ENCODE measurements at regions not wholly inside any gene's neighbourhood (a gene's known extent, or its start where the extent isn't known, plus 50 kb on each side); places are given as distances from the start of the nearest gene placed in this dataset.

DNA sequence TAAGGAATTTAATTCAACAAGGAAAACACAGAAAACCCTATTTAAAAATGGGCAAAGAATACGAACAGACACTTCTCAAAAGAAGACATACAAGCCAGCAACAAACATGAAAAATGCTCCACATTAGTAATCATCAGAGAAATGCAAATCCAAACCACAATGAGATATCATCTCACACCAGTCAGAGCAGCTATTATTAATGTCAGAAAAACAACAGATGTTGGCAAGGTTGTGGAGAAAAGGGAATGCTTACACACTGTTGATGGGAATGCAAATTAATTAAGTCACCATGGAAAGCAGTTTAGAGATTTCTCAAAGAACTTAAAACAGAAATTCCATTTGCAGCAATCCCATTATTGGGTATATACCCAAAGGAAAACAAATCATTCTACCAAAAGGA, 55.2 kb downstream of the GCC1 start:
- no peak for DNase-seq (ENCODE audit: low spot score)

DNA sequence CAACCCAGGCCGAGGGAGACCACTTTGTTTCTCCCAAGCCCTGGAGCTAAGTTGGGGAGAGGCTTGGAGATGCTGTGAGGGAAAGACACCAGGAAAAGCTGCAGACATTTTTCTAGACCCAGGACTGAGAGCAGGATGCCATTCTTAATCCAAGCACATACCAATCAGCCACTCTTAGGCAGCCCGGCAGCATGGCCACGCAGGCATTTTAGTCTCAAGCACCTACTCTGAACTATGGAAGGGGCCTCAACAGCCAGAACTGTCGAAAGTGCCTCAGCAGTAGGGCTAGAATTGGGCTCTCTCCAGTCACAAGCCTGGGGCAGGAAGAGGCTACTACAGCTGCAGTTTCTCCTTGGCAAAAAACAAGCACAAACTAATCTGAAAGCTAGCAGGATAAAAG, 57.8 kb downstream of the GCC1 start:
- no peak for DNase-seq (ENCODE audit: low spot score)

DNA sequence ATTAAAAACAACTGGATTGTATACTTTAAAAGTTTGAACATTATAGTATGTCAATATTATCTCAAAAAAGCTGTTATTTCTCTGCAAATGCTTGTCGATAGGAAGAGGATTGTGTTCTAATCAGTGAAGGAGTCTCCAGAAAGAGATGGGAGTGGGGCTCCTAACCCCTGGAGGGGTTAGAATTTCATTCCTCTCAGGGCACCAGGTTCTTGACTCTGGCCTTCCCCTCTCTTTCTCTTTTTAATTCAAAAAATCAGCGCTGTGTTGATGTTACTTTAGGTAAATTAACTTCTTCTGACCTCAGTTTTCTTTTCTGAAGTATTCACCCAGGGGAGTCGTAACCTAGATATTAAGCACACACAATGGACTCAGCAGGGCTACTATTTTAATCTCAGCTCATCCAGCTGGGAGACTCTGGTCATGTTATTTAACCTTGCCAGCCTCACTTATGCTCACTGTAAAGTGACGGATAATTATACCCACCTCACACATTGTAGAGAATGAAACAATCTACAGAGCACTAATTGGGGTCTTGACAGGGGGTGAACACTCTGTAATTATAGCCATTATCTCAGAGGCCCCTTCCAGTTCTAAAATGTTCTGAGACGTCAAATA, 59.4 kb downstream of the GCC1 start:
- DNase-seq (ENCODE audit: low spot score), result no peak

DNA sequence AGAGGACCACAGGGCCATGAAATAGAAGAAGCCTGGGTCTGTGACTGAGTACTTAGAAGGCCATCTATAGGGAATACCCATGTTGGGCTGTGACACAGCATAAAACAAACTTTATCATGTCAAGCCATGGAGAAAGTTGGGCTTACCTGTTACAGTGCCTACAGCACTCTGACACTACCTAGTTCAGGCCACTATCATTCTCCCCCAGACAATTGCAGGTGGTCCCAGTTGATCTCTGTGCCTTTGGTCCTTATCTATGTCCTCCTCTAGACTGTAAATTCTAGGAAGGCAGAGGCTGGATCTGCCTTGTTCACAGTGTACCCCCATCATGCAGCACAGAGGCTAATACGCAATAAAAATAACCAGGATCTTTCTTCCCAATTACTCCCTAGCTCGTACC, 69.1 kb downstream of the GCC1 start:
- no peak for DNase-seq (ENCODE audit: low spot score)

DNA sequence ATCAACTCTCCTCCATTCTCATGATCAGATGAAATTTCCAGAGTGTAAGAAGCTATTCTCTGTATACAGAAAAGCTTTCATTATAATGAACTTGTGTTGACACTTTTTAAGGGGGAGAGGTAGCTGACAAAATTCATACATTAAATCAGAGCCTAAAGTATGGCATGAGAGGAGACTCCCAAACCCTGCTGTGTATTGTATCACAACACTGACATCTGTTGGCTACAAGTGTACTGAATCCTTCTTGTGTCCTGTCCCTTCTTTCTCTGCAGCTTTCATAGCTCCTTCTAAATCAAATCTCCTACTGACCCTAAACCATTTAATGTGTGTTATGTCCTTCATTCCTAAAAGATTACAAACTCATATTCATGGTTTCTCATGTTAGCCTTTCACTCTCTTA, 70.9 kb downstream of the GCC1 start:
- peak; percentile 39 for DNase-seq (ENCODE audit: low spot score)

DNA sequence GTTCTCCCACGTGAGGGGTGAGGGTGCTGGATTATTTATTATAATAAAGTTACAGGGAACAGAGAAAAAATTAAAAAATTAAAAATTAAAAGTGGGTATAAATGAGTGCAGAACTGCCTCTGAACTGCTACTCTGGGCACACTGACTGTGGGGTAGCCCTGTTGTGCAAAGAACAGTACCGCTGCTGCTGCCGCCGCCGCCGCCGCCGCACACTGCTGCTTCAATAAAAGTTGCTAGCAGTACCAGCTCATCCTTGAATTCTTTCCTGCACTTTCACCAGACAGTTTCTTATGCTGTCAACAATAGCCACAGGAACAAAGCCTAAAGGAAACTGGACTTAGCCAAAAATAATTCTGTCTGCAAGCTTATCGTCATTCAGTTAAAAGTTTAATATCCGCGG, 72.1 kb downstream of the GCC1 start:
- DNase-seq (ENCODE audit: low spot score), result no peak

DNA sequence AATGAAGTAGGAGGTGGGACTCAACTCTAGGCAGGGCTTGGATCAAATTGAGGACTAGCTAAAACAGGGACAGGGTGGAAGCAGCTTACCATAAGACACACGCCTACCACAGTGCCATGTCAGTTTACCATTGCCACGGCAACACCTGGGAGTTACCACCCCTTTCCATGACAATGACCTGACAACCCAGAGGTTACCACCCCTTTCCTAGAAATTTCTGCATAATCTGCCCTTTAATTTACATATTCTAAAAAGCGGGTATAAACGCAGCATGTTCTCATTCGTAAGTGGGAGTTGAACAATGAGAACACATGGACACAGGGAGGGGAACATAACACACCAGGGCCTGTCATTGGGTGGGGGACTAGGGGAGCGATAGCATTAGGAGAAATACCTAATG, 72.7 kb downstream of the GCC1 start:
- DNase-seq (ENCODE audit: low spot score), result no peak

DNA sequence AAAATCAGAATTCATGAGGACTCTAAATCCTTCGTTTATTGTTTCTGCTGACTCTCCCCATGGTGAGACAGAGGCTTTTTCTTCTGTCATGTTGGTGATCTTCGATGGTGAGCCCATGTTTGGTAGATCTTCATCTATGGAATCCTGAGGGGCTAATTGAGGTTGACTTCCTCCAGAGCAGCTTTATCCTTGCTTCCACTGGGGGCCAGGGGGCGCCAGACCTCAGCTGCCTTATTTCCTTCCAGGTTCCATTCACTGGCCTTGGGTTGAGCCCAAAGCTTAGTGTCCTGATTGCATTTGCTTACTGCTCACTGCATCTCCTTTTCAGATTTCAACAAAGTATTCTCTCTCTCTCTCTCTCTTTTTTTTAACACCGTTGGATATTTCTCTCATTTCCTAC, 80.7 kb downstream of the GCC1 start:
- DNase-seq (ENCODE audit: low spot score), result peak; percentile 3

DNA sequence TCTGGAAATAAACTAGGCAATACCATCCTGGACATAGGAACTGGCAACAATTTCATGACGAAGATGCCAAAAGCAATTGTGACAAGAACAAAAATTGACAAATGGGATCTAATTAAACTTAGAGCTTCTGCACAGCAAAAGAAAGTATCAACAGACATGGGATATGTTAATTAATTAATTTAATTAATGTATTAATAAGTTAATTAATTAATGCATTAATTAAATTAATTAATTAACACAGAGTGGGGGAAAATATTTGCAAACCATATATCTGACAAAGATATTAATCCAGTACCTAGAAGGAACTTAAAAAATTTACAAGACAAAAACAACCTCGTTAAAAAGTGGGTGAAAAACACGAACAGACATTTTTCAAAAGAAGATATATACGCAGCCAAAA, 83.6 kb downstream of the GCC1 start:
- DNase-seq (ENCODE audit: low spot score), result no peak

DNA sequence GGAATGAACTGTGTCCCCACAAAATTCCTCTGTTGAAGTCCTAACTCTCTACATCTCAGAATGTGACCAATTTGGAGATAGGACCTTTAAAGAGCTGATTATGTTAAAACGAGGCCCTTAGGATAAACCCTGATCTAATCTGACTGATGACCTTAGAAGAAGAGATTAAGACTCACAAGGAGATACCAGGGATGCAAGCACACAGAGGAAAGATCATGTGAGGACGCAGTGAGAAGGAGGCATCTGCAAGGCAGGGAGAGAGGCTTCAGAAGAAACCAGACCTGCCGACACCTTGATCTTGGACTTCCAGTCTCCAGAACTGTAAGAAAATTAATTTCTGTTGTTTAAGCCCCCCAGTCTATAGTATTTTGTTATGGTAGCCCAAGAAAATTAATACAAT, 94.9 kb upstream of the ZNF800 start:
- no peak for DNase-seq (ENCODE audit: low spot score)

DNA sequence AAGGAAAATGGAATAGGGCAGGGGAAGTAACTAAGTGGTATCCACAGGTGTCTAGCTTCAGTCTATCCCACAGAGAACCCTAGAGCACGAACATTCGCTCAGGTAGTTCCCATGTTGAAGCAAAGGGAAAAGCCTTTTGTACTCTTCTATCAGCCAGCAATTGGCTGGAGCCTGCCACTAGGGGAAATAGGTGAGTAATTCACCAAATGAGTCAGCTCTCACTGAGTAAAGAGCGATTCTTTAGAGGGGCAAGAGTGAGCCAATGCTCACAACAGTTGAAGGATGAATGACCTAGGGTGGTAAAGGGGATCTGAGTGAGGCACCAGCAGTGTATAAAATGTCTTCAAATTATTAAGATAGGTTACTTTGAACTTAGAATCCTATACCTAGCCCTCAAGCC, 94.1 kb upstream of the ZNF800 start:
- DNase-seq (ENCODE audit: low spot score), result no peak

DNA sequence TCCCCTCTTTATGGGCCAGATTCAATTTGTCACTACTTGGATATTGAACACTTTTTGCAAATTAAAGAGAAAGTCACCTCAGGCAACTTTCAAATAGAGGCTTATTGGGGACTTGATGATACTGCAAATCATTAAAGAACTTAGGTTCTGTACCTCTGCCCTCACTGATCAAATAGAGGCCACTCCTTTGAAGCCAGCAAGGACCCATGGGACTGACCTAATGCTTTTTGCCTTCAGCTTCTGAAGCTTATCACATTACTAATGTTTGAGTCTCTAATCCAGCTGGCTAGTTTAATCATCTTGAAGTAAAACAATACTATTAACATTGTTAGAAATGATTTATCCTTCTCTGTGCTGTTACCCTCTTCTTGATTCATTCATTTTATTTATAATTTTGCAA, 93.0 kb upstream of the ZNF800 start:
- no peak for DNase-seq (ENCODE audit: low spot score)

DNA sequence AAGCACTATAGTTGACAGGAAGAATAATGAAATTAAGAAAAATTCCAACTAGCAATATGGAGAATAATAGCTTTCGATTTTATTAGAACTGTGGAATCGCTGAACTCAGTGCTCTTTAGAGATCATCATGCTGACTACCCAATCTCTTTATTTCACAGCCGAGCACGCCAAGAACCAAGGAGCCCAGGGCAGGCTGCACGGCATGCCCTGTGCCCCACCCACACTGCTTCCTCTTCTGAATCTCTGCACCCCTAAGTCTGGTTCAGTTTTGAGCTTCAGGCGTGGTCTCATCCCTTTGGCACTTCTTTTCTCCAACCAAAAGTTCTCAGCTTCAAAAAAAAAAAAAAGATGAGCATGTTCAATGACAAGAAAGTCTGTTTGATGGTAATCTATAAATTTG, 92.4 kb upstream of the ZNF800 start:
- no peak for DNase-seq (ENCODE audit: low spot score)

DNA sequence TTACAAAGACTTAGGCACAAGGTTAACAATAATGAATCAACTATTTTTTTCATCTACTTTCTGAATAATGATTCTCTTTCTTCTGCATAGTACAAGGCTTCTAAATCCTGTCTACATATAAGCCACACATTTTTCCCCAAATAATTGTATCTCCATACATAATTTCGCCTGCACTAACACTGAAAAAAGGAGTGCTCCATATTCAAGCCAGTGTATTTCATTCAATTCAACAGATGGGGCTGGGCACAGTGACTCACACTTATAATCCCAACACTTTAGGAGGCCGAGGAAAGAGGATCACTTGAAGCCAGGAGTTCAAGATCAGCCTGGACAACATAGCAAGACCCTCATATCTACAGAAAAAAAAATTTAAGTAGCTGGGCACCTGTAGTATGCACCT, 86.0 kb upstream of the ZNF800 start:
- DNase-seq (ENCODE audit: low spot score), result no peak

DNA sequence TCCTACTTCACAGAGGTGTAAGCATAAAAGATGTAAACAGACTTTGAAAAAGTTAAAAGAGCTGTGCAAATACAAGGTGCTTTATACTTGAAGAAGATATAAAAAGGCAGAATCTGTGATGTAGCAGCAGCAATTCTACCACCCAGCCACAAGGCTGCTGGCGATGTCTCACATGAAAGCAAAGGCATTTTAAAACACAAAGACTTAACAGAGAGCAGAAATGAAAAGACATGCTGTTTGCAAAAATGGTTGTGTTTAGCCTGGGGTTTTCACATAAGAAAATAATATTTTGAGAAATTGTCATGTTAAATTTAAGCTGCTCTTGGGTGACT, 85.5 kb upstream of the ZNF800 start:
- DNase-seq (ENCODE audit: low spot score), result no peak

DNA sequence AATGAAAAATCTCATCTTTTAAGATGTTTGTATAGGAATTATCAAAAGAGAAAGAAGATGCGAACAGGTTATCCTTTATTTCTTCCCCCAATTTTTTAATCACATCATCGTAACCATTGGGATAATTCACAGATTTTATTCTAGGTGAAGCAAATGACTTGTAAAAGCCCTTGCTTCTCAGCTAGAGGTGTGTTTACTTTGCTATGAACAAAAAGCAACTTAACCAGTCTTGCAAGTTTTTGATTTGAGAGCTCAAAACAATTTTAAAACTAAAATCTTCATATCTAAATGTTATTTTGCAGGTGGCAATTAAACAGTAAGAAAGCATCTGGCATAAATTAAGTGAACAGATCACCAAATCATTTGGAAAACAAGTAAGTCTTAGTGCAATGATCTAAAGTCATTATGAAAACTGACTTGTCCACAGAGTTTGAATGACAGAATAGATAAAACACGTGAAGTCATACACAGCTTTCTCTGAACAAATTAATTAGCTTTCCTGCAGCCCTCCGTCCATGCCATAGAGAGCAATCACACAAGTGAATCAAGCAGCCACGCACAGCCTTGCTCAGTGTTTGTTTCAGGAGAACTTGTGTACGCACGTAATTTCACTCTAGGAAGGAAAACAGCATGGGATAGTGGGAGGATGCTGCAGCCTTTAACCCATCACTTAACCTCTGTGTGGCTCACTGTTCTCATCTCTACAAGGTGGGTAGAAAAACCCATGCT, 85.0 kb upstream of the ZNF800 start:
- no peak for DNase-seq (ENCODE audit: low spot score)

DNA sequence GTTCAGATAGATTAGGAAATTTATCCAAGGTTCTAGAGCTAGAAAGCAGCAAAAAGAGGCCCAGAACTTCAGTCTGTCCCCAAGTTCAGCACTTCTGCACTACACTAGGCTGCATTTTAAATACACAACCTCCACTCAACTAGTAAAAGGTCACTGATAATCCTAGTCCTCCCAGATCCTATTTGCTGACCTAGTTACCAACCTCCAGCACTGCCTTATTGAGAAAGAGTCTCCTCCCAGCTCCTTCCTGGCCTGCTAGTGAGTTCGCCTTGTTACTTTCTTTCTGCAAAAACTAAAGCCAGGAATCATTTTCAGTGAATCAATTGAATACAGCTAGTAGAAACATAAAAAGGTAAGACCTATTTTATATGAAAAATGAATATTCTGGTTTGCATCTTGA, 84.1 kb upstream of the ZNF800 start:
- no peak for DNase-seq (ENCODE audit: low spot score)

DNA sequence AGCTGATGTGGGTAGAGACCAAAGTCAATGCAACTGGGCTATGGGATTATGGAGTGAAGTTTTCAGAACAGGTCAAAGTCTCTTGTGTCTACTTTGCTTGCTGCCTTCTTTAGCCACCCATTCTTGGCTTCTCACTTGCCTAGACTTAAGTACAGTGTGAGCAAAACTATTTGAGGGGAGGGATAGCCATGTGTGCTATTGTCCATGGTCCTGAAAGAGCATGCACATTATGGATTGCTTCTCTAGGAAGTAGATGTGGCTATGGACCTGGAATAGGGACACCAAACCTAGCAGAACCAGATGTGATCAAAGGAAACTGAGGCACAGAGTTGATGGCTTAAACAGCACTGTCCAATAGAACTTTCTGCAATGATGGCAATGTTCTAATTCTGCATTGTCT, 81.9 kb upstream of the ZNF800 start:
- no peak for DNase-seq (ENCODE audit: low spot score)

DNA sequence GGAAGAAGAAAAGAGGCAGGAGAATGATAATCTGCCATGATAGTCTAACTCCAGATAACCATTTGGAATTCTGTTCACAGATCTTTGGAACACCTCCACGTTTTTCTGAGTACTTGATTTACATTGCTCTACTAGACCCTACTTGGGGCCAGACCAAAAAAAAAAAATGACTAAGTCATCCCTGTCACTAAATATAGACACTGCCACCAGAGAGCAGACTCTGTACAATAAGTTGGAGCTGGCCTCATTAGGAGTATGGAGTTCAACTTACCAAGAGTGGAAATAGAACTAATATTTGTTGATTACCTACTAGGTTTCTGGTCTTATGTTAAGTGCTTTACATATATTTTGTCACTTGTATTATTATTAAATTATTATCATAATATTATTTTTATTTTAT, 80.9 kb upstream of the ZNF800 start:
- no peak for DNase-seq (ENCODE audit: low spot score)

DNA sequence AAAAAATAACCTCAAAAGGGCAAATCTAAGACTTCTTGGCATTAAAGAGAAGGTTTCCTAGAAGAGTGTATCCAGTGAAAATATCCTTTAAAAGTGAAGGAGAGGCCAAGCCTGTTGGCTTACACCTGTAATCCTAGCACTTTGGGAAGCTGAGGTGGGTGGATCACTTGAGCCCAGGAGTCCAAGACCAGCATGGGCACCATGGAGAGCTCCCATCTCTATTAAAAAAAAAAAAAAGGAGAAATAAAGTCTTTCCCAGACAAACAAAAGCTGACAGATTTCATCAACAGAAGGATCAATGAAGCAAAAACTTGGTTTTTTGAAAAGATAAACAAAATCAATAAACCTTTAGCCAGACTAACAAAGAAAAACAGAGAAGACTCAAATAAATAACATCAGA, 67.6 kb upstream of the ZNF800 start:
- no peak for DNase-seq (ENCODE audit: low spot score)

DNA sequence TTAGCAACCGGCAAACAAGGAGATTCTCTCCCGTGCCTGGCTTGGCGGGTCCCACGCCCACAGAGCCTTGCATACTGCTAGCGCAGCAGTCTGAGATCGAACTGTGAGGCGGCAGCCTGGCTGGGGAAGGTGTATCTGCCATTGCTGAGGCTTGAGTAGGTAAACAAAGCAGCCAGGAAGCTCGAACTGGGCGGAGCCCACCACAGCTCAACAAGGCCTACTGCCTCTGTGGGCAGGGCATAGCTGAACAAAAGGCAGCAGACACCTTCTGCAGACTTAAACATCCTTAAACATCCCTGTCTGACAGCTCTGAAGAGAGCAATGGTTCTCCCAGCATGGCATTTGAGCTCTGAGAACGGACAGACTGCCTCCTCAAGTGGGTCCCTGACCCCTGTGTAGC, 58.8 kb upstream of the ZNF800 start:
- peak; percentile 9 for DNase-seq (ENCODE audit: low spot score)

DNA sequence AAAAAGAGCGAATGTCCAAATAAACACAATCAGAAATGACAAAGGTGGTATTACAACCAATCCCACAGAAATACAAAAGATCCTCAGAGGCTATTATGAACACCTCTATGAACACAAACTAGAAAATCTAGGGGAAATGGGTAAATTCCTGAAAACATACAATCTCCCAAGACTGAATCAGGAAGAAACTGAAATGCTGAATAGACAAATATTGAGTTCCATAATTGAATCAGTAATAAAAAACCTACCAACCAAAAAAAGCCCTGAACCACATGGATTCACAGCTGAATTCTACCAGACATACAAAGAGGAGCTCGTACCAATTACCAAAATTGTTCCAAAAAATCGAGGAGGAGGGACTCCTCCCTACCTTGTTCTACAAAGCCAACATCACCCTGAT, 56.1 kb upstream of the ZNF800 start:
- DNase-seq (ENCODE audit: low spot score), result no peak

DNA sequence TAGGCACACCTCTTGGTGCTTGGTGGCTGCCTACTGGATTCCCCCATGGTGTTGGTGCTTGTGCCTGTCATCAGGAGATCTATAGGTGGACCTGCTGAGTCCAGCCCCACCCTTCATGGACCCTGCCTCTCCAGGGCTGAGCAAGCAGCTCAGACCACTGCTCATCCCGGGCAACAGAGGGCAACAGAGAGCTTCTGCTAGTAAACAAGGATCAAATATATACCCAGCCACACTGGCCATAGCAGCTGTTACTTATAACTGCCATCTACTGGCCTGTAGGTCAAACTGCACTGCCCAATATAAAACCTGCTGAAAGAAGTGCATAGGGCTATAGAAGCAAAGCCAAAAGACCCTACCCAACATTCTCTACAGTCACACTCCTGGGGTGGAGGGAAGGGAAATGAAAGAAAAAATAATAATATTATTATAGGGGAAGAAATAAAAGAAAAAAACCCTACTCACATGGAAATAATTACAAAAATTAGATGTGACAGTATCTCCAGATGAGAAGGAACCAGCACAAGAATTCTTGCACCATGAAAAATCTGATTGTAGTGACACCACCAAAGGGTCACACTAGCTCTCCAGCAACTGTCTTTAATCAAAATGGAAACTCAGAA, 54.9 kb upstream of the ZNF800 start:
- peak; percentile 66 for DNase-seq (ENCODE audit: low spot score)

DNA sequence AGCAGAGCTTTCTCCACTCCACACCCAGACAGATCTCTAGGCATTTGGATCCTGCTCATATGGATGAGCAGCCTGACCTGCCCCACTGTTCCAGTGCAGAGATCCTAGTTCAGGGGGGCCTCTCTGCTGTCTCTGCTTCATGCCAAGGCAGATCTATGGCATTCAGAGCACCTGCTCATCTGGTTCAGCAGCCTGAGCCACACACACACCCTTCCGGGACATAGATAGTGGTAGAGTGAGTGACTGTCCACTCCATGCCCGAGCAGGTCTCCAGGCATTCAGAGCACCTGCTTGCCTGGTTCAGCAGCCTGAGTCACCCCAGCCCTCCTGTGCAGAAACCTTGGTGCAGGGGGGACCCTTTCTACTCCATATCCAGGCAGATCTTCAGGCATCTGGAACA, 54.3 kb upstream of the ZNF800 start:
- no peak for DNase-seq (ENCODE audit: low spot score)
